Muscle of back (tissue), 3 donors: ENCODE measurements at regions not wholly inside any gene's neighbourhood (a gene's known extent, or its start where the extent isn't known, plus 50 kb on each side); places are given as distances from the start of the nearest gene placed in this dataset.
"Not testable (repeated sequence)": the region's sequence is repeated elsewhere in the genome, so short reads cannot be mapped to it uniquely, and the experiment has no call there.

ENCODE experiments used
- DNase-seq, 3 donors: peaks; one replicate each; pipeline versions ENCODE4 v3.0.0 to v3.0.0-alpha.2; 2013

GRCh38 chr10:120195984-120196712 lies 260.9 kb upstream of the PLPP4 start:
- DNase-seq = no peak

- no peak for DNase-seq
Measured at GRCh38 chr10:120204877-120205276, 252.2 kb upstream of the PLPP4 start.

- no peak for DNase-seq
Measured at GRCh38 chr10:120205368-120206018, 251.5 kb upstream of the PLPP4 start.

- no peak for DNase-seq
Measured at GRCh38 chr10:120208488-120208887, 248.5 kb upstream of the PLPP4 start.

- no peak for DNase-seq
Measured at GRCh38 chr10:120209124-120209762, 247.8 kb upstream of the PLPP4 start.

- no peak for DNase-seq
Measured at GRCh38 chr10:120212275-120212674, 244.8 kb upstream of the PLPP4 start.

GRCh38 chr10:120213283-120213682 lies 243.7 kb upstream of the PLPP4 start:
- DNase-seq = not testable (repeated sequence)

GRCh38 chr10:120217736-120218135 lies 239.3 kb upstream of the PLPP4 start:
- no peak for DNase-seq

GRCh38 chr10:120221873-120222485 lies 235.0 kb upstream of the PLPP4 start:
- peak in 1 of 3 donors; percentile 21 for DNase-seq

GRCh38 chr10:120229641-120230040 lies 227.4 kb upstream of the PLPP4 start:
- DNase-seq = no peak

- DNase-seq = not testable (repeated sequence)
Measured at GRCh38 chr10:120239695-120240094, 217.3 kb upstream of the PLPP4 start.

- DNase-seq = no peak
Measured at GRCh38 chr10:120251821-120252442, 205.1 kb upstream of the PLPP4 start.

GRCh38 chr10:120253131-120253530 lies 203.9 kb upstream of the PLPP4 start:
- DNase-seq = no peak

- DNase-seq = no peak
Measured at GRCh38 chr10:120260456-120260855, 196.6 kb upstream of the PLPP4 start.

GRCh38 chr10:120262857-120263547 lies 194.0 kb upstream of the PLPP4 start:
- no peak for DNase-seq

GRCh38 chr10:120266022-120266421 lies 191.0 kb upstream of the PLPP4 start:
- no peak for DNase-seq

GRCh38 chr10:120270906-120271305 lies 186.1 kb upstream of the PLPP4 start:
- no peak for DNase-seq

- DNase-seq = no peak
Measured at GRCh38 chr10:120271696-120272095, 185.3 kb upstream of the PLPP4 start.

GRCh38 chr10:120272350-120272749 lies 184.7 kb upstream of the PLPP4 start:
- no peak for DNase-seq

GRCh38 chr10:120278069-120278468 lies 179.0 kb upstream of the PLPP4 start:
- no peak for DNase-seq

- no peak for DNase-seq
Measured at GRCh38 chr10:120279196-120279595, 177.8 kb upstream of the PLPP4 start.

- DNase-seq = no peak
Measured at GRCh38 chr10:120282421-120282820, 174.6 kb upstream of the PLPP4 start.
